PC-3 (cell line): ENCODE measurements at regions not wholly inside any gene's neighbourhood (a gene's known extent, or its start where the extent isn't known, plus 50 kb on each side); places are given as distances from the start of the nearest gene placed in this dataset.

ENCODE experiments used
- ATAC-seq: fragments of 200-7000 bp; cut with Tn5 transposase; 2 replicates; pipeline ENCODE4 v1.9.1; 2020; ENCODE audit warnings: mild to moderate bottlenecking, moderate library complexity
- BruUV-seq: library from RNA; stranded (reverse); fragments of 400-500 nt; replicated peaks from 2 replicates; lab custom pipeline; 2021; lab: Mats Ljungman, UMichigan
- CTCF ChIA-PET: fragments of 300-600 bp; sonication (Branson Sonifier 250); formaldehyde crosslinking; loops from one replicate; lab custom pipeline; 2022; ENCODE audit warnings: antibody characterized with exemption; lab: Charles Lee
- POLR2A ChIA-PET: fragments of 300-600 bp; sonication (Branson Sonifier 250); formaldehyde crosslinking; loops from one replicate; lab custom pipeline; 2022; ENCODE audit warnings: antibody characterized with exemption; ENCODE audit not compliant: unreplicated experiment; lab: Charles Lee
- DNase-seq: peaks from one replicate; pipeline ENCODE4 v3.0.0-alpha.2; 2015
- H2AFZ ChIP-seq: fragments of 300-600 bp; sonication (generic); 2 replicates; pipeline ENCODE4 v1.6.0; 2016; ENCODE audit warnings: antibody characterized with exemption, low read length
- H3F3A ChIP-seq: fragments of 300-600 bp; sonication (generic); one replicate; pipeline ENCODE4 v1.6.0; 2017; ENCODE audit warnings: antibody characterized with exemption, low read length, control low read depth, mild to moderate bottlenecking; ENCODE audit not compliant: unreplicated experiment
- H3K27ac ChIP-seq: fragments of 300-600 bp; sonication (generic); 2 replicates; pipeline ENCODE4 v1.5.1; 2016; ENCODE audit warnings: mild to moderate bottlenecking, low read length
- H3K27me3 ChIP-seq: fragments of 300-600 bp; sonication (generic); 2 replicates; pipeline ENCODE4 v1.6.1; 2016; ENCODE audit warnings: low read length, mixed read lengths
- H3K36me3 ChIP-seq: fragments of 300-600 bp; sonication (generic); 2 replicates; pipeline ENCODE4 v1.6.1; 2016; ENCODE audit warnings: low read depth, mixed run types, low read length, mixed read lengths
- H3K4me1 ChIP-seq: fragments of 300-600 bp; sonication (generic); 2 replicates; pipeline ENCODE4 v1.5.1; 2016; ENCODE audit warnings: low read length; ENCODE audit not compliant: insufficient read depth
- H3K4me2 ChIP-seq: fragments of 300-600 bp; sonication (generic); 2 replicates; pipeline ENCODE4 v1.6.0; 2016; ENCODE audit warnings: low read length
- H3K4me3 ChIP-seq: fragments of 300-600 bp; sonication (generic); 2 replicates; pipeline ENCODE4 v1.5.1; 2016; ENCODE audit warnings: mild to moderate bottlenecking, low read length, mixed read lengths
- H3K79me2 ChIP-seq: fragments of 300-600 bp; sonication (generic); 2 replicates; pipeline ENCODE4 v1.6.1; 2017; ENCODE audit warnings: low read length, mixed read lengths
- H3K9ac ChIP-seq: fragments of 300-600 bp; sonication (generic); 2 replicates; pipeline ENCODE4 v1.6.0; 2016; ENCODE audit warnings: mild to moderate bottlenecking, low read length
- H3K9me2 ChIP-seq: fragments of 300-600 bp; sonication (generic); replicated peaks from 2 replicates; pipeline ENCODE4 v1.6.1; 2016; ENCODE audit warnings: mixed run types, low read length, mixed read lengths
- H3K9me3 ChIP-seq: fragments of 300-600 bp; sonication (generic); 2 replicates; pipeline ENCODE4 v1.6.1; 2016; ENCODE audit warnings: low read length, mixed read lengths
- H4K20me1 ChIP-seq: fragments of 300-600 bp; sonication (generic); 2 replicates; pipeline ENCODE4 v1.6.1; 2016; ENCODE audit warnings: low read length, mixed read lengths
- EZH2 ChIP-seq: fragments of 300-600 bp; sonication (generic); IDR thresholded peaks from one replicate; pipeline ENCODE4 v1.6.1; 2017; ENCODE audit warnings: antibody characterized with exemption, mild to moderate bottlenecking, low read length; ENCODE audit not compliant: unreplicated experiment
- EZH2phosphoT487 ChIP-seq: fragments of 300-600 bp; sonication (generic); IDR thresholded peaks from 2 replicates; pipeline ENCODE4 v1.6.1; 2018; ENCODE audit warnings: mild to moderate bottlenecking, antibody characterized with exemption, low read length, borderline replicate concordance
- intact Hi-C: fragments of 100-400 bp; cut with micrococcal nuclease; formaldehyde crosslinking; loops from 2 replicates; pipeline ENCODE4 v1.9.0; 2023
- TF ChIP-seq, protein P1 (sequence below): fragments of 300-600 bp; sonication (generic); conservative IDR thresholded peaks from 2 replicates; pipeline ENCODE4 v1.5.1; 2017; ENCODE audit warnings: antibody characterized with exemption, low read depth, mild to moderate bottlenecking, low read length

- H3K27me3 ChIP-seq = no peaks in the 10 kb centered on the region
- CTCF ChIA-PET = no interaction called here
- ATAC-seq (no peak), DNase-seq (no peak)
- POLR2A ChIA-PET = no interaction called here
- no peak overlapping the region for H2AFZ ChIP-seq
- intact Hi-C loops = no loop called here
- H3K4me3 ChIP-seq = no peak overlapping the region
- H3K27ac ChIP-seq = no peak overlapping the region
- no peaks in the 10 kb centered on the region for H3F3A ChIP-seq
- no peaks in the 10 kb centered on the region for H3K9me3 ChIP-seq
- H3K4me2 ChIP-seq = no peak overlapping the region
- BruUV-seq = no TSS peak
- TF ChIP-seq, protein P1, sequence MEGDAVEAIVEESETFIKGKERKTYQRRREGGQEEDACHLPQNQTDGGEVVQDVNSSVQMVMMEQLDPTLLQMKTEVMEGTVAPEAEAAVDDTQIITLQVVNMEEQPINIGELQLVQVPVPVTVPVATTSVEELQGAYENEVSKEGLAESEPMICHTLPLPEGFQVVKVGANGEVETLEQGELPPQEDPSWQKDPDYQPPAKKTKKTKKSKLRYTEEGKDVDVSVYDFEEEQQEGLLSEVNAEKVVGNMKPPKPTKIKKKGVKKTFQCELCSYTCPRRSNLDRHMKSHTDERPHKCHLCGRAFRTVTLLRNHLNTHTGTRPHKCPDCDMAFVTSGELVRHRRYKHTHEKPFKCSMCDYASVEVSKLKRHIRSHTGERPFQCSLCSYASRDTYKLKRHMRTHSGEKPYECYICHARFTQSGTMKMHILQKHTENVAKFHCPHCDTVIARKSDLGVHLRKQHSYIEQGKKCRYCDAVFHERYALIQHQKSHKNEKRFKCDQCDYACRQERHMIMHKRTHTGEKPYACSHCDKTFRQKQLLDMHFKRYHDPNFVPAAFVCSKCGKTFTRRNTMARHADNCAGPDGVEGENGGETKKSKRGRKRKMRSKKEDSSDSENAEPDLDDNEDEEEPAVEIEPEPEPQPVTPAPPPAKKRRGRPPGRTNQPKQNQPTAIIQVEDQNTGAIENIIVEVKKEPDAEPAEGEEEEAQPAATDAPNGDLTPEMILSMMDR = no peak
- TF ChIP-seq EZH2phosphoT487 (no peak), EZH2 (no peak)
- H3K9me2 ChIP-seq = no peaks in the 10 kb centered on the region
- no peaks in the 10 kb centered on the region for H4K20me1 ChIP-seq
- no peaks in the 10 kb centered on the region for H3K79me2 ChIP-seq
- no peaks in the 10 kb centered on the region for H3K36me3 ChIP-seq
- no peak overlapping the region for H3K9ac ChIP-seq
- H3K4me1 ChIP-seq = no peaks in the 10 kb centered on the region
These were observed 182.3 kb upstream of the NCAM1 start for GRCh38 chr11:112778877-112779266.

DNA sequence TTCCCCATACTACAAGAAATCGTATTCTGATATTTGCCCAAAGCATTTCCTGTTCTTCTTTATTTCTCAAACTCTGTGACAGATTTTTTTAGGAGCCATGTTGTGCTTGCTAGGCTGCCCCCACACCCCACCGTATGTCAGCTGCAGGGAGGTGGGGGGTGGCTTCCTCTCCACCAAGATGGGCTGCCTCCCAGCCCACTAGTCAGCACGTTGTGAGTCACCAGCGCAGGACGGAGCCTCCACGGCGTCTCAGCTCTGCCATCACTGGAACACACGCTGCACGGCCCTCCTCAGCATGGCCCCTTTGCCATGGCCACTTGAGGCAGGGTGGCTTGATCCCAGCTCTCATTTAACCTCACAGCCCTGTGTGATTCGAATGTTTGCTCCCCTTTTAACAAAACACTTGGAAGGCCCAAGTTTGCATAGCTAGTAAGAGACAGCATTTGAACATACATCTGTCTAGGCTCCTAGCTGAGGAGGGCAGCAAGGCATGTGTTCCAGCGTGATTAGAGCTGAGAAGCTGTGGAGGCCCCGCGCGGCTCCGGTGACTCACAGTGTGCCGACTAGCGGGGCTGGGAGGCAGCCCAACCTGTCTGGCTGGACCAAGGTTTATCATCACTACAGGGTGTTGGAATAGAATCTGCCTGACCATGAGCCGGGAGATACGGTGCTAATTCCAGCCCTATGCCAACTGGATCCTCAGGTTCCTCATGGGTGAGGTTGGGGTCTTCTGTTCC is 180.7 kb upstream of the NCAM1 start:
- Histone ChIP-seq H3K27me3 (no peaks in the 10 kb centered on the region), H3K36me3 (no peaks in the 10 kb centered on the region), H3K9ac (no peak overlapping the region), H3K79me2 (no peaks in the 10 kb centered on the region), H3K4me3 (no peak overlapping the region), H4K20me1 (no peaks in the 10 kb centered on the region), H2AFZ (no peak overlapping the region), H3K9me3 (no peaks in the 10 kb centered on the region), H3K4me1 (no peaks in the 10 kb centered on the region), H3K9me2 (no peaks in the 10 kb centered on the region), H3F3A (no peaks in the 10 kb centered on the region), H3K4me2 (no peak overlapping the region), H3K27ac (no peak overlapping the region)
- CTCF ChIA-PET = no interaction called here
- POLR2A ChIA-PET = no interaction called here
- intact Hi-C loops = no loop called here
- DNase-seq (peak; percentile 58), ATAC-seq (no peak)
- no TSS peak for BruUV-seq
- no peak for TF ChIP-seq EZH2
- TF ChIP-seq, protein P1 = no peak
- no peak for TF ChIP-seq EZH2phosphoT487

DNA sequence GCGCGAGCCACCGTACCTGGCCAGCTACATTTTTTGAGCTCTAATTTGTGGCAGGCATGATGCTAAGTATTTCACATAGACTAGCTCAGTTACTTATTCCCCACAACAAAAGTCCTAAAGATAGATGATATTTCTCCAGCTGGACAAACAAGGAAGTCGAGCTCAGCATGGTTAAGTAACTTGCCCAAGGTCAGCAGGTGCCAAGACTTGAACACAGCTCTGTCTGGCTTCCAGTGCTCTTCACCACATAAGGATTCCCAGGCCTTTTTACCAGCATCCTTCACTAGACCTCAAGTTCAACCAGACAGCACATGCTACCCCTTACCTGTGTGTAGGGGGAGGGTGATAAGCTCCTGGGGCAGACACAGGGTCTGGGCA is 177.3 kb upstream of the NCAM1 start:
- ChIA-PET CTCF (no interaction called here), POLR2A (no interaction called here)
- intact Hi-C loops = no loop called here
- Histone ChIP-seq H3K27me3 (no peaks in the 10 kb centered on the region), H3K9me2 (no peaks in the 10 kb centered on the region), H3K4me2 (no peak overlapping the region), H4K20me1 (no peaks in the 10 kb centered on the region), H3K4me1 (no peaks in the 10 kb centered on the region), H2AFZ (no peak overlapping the region), H3K36me3 (no peaks in the 10 kb centered on the region), H3K27ac (no peak overlapping the region), H3K9ac (no peak overlapping the region), H3K79me2 (no peaks in the 10 kb centered on the region), H3K4me3 (no peak overlapping the region), H3F3A (no peaks in the 10 kb centered on the region), H3K9me3 (no peaks in the 10 kb centered on the region)
- TF ChIP-seq EZH2 = no peak
- no peak for TF ChIP-seq EZH2phosphoT487
- TF ChIP-seq, protein P1 = no peak
- ATAC-seq (no peak), DNase-seq (no peak)
- no TSS peak for BruUV-seq
